ENCODE measurements at regions not wholly inside any gene's neighbourhood (a gene's known extent, or its start where the extent isn't known, plus 50 kb on each side); places are given as distances from the start of the nearest gene placed in this dataset.

GRCh38 chr7:46945328-46945727 is 636.6 kb downstream of the TNS3 start:
- TF ChIP-seq CTCF (IDR thresholded peaks at IDR 0.05) (no peak), EZH2 (IDR thresholded peaks at IDR 0.05; ENCODE audit: borderline replicate concordance, insufficient read depth, low read depth, low read length, poor library complexity, severe bottlenecking) (no peak)
